Keratinocyte (primary cell): ENCODE measurements at regions not wholly inside any gene's neighbourhood (a gene's known extent, or its start where the extent isn't known, plus 50 kb on each side); places are given as distances from the start of the nearest gene placed in this dataset.

ENCODE experiments used
- DNase-seq: peaks from one replicate; pipeline ENCODE4 v3.0.0-alpha.2; 2011; ENCODE audit warnings: low read depth, missing footprints, low spot score
- FAIRE-seq: peaks from 2 replicates; lab custom pipeline; 2011; peaks lifted over from hg19 to GRCh38; lab: Jason Lieb, UNC
- H2AFZ ChIP-seq: 2 replicates; pipeline ENCODE4 v1.6.0; 2012; ENCODE audit warnings: low read length, control low read depth, inconsistent platforms; ENCODE audit not compliant: control insufficient read depth
- H3K27ac ChIP-seq: 2 replicates; pipeline ENCODE4 v1.5.1; 2011; ENCODE audit warnings: low read length; ENCODE audit not compliant: control insufficient read depth, insufficient read depth
- H3K27me3 ChIP-seq: 3 replicates; pipeline ENCODE4 v1.6.0; 2011; ENCODE audit warnings: low read length; ENCODE audit not compliant: control insufficient read depth, insufficient read depth; ENCODE audit errors: extremely low read depth
- H3K36me3 ChIP-seq, 2 experiments: 2 replicates in 1 of 2; 3 replicates in 1 of 2; pipeline ENCODE4 v1.5.1; 2011; ENCODE audit warnings: low read length in 2 of 2, mild to moderate bottlenecking in 1 of 2; ENCODE audit not compliant: control insufficient read depth in 2 of 2, insufficient read depth in 2 of 2; ENCODE audit errors: extremely low read depth in 1 of 2
- H3K4me1 ChIP-seq: 3 replicates; pipeline ENCODE4 v1.5.1; 2011; ENCODE audit warnings: low read length; ENCODE audit not compliant: control insufficient read depth, insufficient read depth; ENCODE audit errors: extremely low read depth
- H3K4me2 ChIP-seq: 3 replicates; pipeline ENCODE4 v1.6.0; 2011; ENCODE audit warnings: low read depth, low read length; ENCODE audit not compliant: control insufficient read depth, insufficient read depth; ENCODE audit errors: extremely low read depth
- H3K4me3 ChIP-seq, 3 experiments: fragments of 200-600 bp in 1 of 3; sonication (generic) in 1 of 3; 2 replicates in 2 of 3; 3 replicates in 1 of 3; pipeline ENCODE4 v1.5.1; 2011 to 2016; ENCODE audit warnings: low read length in 3 of 3, mild to moderate bottlenecking in 3 of 3, control low read depth in 2 of 3, inconsistent platforms in 1 of 3, low read depth in 1 of 3, mixed read lengths in 1 of 3, mixed run types in 1 of 3, moderate library complexity in 1 of 3; ENCODE audit not compliant: control insufficient read depth in 2 of 3, insufficient read depth in 2 of 3; ENCODE audit errors: extremely low read depth in 1 of 3
- H3K79me2 ChIP-seq: 2 replicates; pipeline ENCODE4 v1.6.0; 2012; ENCODE audit warnings: low read length; ENCODE audit not compliant: control insufficient read depth, insufficient read depth
- H3K9ac ChIP-seq: 3 replicates; pipeline ENCODE4 v1.6.0; 2011; ENCODE audit warnings: low read length; ENCODE audit not compliant: control insufficient read depth, insufficient read depth; ENCODE audit errors: extremely low read depth
- H3K9me1 ChIP-seq: 3 replicates; pipeline ENCODE4 v1.6.0; 2011; ENCODE audit warnings: low read length; ENCODE audit not compliant: control insufficient read depth, insufficient read depth; ENCODE audit errors: extremely low read depth
- H3K9me3 ChIP-seq: 2 replicates; pipeline ENCODE4 v1.5.1; 2012; ENCODE audit warnings: low read depth, low read length; ENCODE audit not compliant: control insufficient read depth
- H4K20me1 ChIP-seq: 3 replicates; pipeline ENCODE4 v1.6.0; 2011; ENCODE audit warnings: low read length; ENCODE audit not compliant: control insufficient read depth, insufficient read depth; ENCODE audit errors: extremely low read depth
- EZH2 ChIP-seq: IDR thresholded peaks from one replicate; pipeline ENCODE4 v1.6.1; 2012; ENCODE audit warnings: inconsistent platforms, mild to moderate bottlenecking, low read length, moderate library complexity
- dilution Hi-C: fragments of 300-500 bp; cut with MboI; formaldehyde crosslinking; loops from one replicate; pipeline ENCODE4 v1.7.0; 2020; ENCODE audit warnings: low sequenced_read_pairs; ENCODE audit not compliant: extremely low pct_ligation_motif_present
- TF ChIP-seq, protein P1 (sequence below), 3 experiments: IDR thresholded peaks in 1 of 3; conservative IDR thresholded peaks in 1 of 3; optimal IDR thresholded peaks in 1 of 3; 2 replicates in 2 of 3; 3 replicates in 1 of 3; pipeline versions ENCODE3 to v1.5.1; 2011; ENCODE audit warnings: low read length in 3 of 3, mild to moderate bottlenecking in 3 of 3, moderate library complexity in 2 of 3, control low read depth in 1 of 3, inconsistent platforms in 1 of 3; ENCODE audit not compliant: insufficient read depth in 2 of 3; ENCODE audit errors: extremely low read depth in 1 of 3

DNA sequence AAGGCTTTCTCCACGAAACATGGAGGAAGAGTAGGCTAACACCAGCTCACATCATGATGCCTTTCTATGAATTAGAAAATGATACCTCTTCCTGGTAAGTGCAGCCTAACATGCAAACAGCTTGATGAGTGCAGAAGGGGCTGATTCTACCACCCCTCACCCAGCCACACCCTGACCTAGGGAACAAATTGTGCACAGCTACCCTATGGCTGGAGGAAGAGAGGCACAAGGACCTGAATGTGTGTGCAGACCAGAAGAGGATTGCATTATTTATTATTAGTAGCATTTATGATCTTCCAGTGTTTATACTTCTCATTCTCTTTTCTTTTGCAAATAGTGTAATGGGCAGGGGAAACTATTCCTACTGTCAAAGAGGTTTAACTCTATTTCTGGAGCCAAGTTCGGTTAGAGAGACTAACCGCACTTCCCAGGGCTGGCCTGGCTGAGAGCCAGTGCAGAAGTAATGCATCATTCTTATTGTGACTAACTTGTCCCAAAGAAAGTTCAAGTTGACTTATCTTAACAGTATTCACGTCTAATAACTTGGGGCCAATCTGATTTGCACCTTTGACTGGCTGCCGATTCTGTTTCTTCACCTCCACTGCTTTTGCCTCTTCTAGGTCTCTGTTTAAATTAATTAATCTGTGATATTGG lies 237.5 kb downstream of the CD83 start:
- Histone ChIP-seq H3K4me1 (peaks cover 20% of the 10 kb centered on the region), H3K4me3 (no peak overlapping the region), H3K27ac (no peak overlapping the region), H4K20me1 (no peaks in the 10 kb centered on the region), H3K4me2 (peak overlapping the region; percentile 22), H3K9ac (no peak overlapping the region), H2AFZ (no peak overlapping the region), H3K9me3 (no peaks in the 10 kb centered on the region), H3K9me1 (no peaks in the 10 kb centered on the region), H3K79me2 (no peaks in the 10 kb centered on the region), H3K36me3 (no peaks in the 10 kb centered on the region), H3K27me3 (no peaks in the 10 kb centered on the region)
- DNase-seq (peak; percentile 9), FAIRE-seq (peak; percentile 13)
- dilution Hi-C loops: no loop called here
- no peak for TF ChIP-seq EZH2
- TF ChIP-seq, protein P1, sequence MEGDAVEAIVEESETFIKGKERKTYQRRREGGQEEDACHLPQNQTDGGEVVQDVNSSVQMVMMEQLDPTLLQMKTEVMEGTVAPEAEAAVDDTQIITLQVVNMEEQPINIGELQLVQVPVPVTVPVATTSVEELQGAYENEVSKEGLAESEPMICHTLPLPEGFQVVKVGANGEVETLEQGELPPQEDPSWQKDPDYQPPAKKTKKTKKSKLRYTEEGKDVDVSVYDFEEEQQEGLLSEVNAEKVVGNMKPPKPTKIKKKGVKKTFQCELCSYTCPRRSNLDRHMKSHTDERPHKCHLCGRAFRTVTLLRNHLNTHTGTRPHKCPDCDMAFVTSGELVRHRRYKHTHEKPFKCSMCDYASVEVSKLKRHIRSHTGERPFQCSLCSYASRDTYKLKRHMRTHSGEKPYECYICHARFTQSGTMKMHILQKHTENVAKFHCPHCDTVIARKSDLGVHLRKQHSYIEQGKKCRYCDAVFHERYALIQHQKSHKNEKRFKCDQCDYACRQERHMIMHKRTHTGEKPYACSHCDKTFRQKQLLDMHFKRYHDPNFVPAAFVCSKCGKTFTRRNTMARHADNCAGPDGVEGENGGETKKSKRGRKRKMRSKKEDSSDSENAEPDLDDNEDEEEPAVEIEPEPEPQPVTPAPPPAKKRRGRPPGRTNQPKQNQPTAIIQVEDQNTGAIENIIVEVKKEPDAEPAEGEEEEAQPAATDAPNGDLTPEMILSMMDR (optimal IDR thresholded peaks at IDR 0.05 in 1 of 3, IDR thresholded peaks at IDR 0.05 in 1 of 3, conservative IDR thresholded peaks at IDR 0.05 in 1 of 3; ENCODE audit: extremely low read depth in 1 of 3, insufficient read depth in 2 of 3, low read length in 3 of 3): no peak

DNA sequence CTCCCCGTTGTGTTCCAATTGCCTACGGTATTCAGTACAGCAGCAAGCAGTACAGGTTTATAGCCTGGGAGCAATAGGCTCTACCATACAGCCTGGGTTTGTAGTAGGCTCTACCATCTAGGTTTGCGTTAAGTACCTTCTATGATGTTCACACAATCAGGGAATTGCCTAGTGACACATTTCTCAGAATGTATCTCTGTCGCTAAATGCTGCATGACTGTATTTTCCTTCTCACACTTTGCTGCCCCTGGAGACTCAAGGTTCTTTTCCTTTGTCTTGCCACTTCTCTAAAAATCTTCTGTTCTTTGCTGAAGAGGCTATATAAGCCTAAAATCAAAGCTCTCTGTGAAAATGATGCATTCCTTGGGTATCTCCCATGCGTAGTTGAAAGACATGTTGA lies 241.9 kb downstream of the CD83 start:
- DNase-seq: no peak
- Histone ChIP-seq H3K9ac (no peak overlapping the region), H3K4me1 (peaks cover 9% of the 10 kb centered on the region), H3K4me3 (no peak overlapping the region), H3K4me2 (no peak overlapping the region), H3K79me2 (no peaks in the 10 kb centered on the region), H4K20me1 (no peaks in the 10 kb centered on the region), H3K27me3 (no peaks in the 10 kb centered on the region), H3K27ac (no peak overlapping the region), H3K9me3 (no peaks in the 10 kb centered on the region), H3K9me1 (no peaks in the 10 kb centered on the region), H3K36me3 (no peaks in the 10 kb centered on the region), H2AFZ (no peak overlapping the region)
- FAIRE-seq: no peak
- TF ChIP-seq, protein P1 (optimal IDR thresholded peaks at IDR 0.05 in 1 of 3, IDR thresholded peaks at IDR 0.05 in 1 of 3, conservative IDR thresholded peaks at IDR 0.05 in 1 of 3; ENCODE audit: extremely low read depth in 1 of 3, insufficient read depth in 2 of 3, low read length in 3 of 3): no peak
- TF ChIP-seq EZH2: no peak
- dilution Hi-C loops: no loop called here
